GM18505 (cell line): ENCODE measurements at regions not wholly inside any gene's neighbourhood (a gene's known extent, or its start where the extent isn't known, plus 50 kb on each side); places are given as distances from the start of the nearest gene placed in this dataset.

ENCODE experiments used
- ATAC-seq: cut with Tn5 transposase; IDR thresholded peaks from one replicate; pipeline ENCODE4 v1.9.1; 2021; ENCODE audit not compliant: unreplicated experiment
- POLR2A ChIP-seq: IDR thresholded peaks from 4 replicates; pipeline ENCODE4 v1.6.1; 2011; ENCODE audit warnings: borderline replicate concordance; ENCODE audit not compliant: insufficient read depth, insufficient read length; ENCODE audit errors: extremely low read depth

- no peak for TF ChIP-seq POLR2A
These were observed 283.2 kb upstream of the LYPLAL1 start for GRCh38 chr1:218890451-218890850.

DNA sequence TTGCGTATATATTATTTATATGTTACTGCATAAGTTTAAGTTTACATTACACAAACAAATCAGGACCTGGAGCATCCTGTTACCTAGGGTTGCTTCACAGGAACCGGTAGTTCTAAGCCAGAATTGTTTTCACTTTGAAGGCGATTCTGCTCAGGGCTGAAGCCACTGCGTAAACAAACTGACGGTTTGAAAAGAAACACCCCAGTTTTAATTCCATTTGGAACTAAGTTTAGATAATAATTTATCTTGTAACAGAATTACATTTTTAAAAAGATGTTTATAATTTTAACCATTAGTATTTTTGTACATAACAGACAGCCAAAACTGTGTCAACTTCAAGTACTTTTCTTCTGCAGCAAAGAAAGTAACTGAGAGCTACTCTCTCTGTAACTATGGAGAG lies 282.1 kb upstream of the LYPLAL1 start:
- TF ChIP-seq POLR2A: no peak
- no peak for ATAC-seq

More at GRCh38 chr1:218890451-218890850, 283.2 kb upstream of the LYPLAL1 start:
- ATAC-seq: no peak

DNA sequence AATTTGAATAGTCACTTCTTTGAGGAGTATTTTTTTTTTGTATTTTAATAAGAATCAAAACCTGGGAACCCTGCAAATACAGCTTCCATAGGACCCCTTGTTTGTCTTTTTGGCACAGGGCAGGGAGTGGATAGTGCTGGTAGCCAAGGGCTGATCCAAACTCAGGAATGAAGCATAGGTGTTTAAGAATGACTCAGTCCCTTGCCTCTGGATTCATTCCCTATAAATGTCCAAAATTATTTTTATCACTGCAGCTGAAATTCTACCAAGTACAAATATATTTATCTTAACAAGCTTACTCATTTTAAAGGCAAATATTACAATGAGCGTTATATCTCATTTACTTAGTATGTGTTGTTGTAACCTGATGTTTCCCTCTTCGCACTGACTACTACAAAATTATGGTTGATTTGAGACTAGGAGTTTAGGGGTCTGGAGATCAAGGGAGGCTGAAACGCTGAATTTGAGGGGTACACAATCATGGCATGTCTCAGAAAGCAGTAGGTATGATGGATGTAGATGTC lies 278.6 kb upstream of the LYPLAL1 start:
- no peak for ATAC-seq
- TF ChIP-seq POLR2A: no peak

DNA sequence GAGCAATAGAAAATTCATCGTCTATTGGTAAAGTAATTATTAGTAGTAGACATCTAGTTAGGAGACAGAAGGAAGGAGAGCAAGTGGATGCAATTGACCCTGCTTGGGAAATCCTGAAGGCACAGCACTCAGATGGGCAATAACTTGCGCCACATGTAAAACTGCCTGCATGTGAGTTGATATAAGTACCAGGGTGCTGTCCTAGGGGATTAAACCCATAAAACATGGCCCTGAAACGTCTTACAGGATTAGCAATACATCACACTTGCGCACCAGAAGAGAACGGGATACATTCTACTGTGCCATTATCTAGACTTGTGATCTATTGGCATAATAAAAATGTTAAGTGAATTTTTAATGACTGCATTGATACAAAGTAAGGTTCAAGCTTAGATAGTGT lies 277.5 kb upstream of the LYPLAL1 start:
- no peak for TF ChIP-seq POLR2A
- no peak for ATAC-seq

- no peak for TF ChIP-seq POLR2A
- no peak for ATAC-seq
These were observed 274.8 kb upstream of the LYPLAL1 start for GRCh38 chr1:218898921-218899320.

- TF ChIP-seq POLR2A: no peak
- ATAC-seq: no peak
These were observed 273.1 kb upstream of the LYPLAL1 start for GRCh38 chr1:218900615-218901014.

DNA sequence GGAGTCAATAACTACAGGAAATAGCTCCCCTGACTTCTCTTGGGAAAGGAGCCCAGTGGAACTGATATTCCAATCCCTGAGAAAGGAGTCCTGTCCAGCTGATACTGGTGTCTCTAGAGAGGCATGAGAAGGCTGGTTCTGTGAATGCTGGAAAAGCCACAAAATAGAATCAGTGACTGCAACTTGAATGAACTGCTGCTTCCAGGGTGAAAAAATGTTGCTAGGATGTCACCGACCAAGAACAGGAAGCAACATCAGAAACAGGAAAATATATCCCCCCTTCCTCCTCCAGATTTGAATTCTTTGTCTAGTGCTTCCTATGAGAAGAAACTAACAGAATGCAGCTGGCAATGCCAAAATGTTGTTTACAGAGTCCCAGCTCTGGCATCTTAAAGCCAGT lies 269.3 kb upstream of the LYPLAL1 start:
- no peak for ATAC-seq

GRCh38 chr1:218916720-218917119 lies 257.0 kb upstream of the LYPLAL1 start:
- no peak for ATAC-seq

More for the DNA sequence above, 269.3 kb upstream of the LYPLAL1 start:
- TF ChIP-seq POLR2A: no peak

DNA sequence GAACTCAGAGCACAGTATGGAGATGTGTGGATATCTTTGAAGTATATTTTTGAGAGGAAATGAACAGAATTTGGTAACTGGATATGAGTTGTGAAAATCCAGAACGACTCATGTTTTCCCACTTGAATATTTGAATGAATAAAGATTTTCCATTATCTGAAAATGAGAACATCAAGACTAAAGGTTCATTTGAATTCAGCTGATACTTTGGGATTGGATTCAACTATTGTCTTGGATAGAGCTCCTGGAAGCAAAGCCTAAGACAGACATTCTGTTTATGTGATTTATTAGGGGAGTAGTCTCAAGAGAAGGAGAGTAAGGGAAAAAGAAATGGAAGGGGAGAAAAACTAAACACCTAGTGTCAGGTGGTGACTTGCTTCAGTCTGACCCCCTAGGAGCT lies 256.0 kb upstream of the LYPLAL1 start:
- ATAC-seq: no peak
- TF ChIP-seq POLR2A: no peak

More at GRCh38 chr1:218916720-218917119, 257.0 kb upstream of the LYPLAL1 start:
- TF ChIP-seq POLR2A: no peak

DNA sequence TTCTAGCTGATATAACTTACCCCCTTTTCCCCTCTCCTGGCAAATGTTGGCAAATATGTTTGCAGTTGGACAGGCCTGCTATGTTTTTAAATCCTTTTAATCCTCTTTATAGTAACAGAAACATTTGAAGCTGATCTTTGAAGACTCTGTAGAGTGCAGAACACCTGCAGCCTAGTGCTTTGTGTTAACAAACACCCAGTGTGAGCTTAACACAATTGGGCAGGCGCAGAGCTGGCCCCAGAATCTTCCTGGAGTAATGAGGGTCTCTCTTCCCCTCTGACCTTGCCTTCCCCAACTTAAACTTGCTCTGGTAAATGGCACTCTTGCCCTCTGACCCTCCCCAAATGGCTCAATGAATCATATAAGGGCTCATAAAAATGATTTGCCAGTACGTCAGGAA lies 247.9 kb upstream of the LYPLAL1 start:
- TF ChIP-seq POLR2A: no peak
- ATAC-seq: no peak

DNA sequence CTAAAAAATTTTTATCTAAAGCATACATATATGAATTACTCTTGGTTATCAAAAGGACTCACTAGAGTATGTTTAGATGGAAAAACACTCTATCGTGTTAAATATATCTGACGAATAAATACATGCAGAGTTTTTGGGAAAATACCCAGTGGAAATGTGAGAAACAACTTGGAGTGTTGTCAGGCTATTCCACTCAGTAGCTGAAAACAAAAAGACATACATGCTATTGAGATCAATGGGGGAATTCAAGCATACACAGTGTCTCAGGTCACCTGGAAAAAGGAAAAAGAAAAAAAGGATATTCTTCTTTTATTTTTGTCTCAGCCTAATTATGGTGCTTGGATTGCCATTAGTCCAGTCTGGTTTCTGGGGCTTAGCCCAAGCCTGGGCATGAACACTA lies 247.0 kb upstream of the LYPLAL1 start:
- no peak for ATAC-seq
- no peak for TF ChIP-seq POLR2A

- ATAC-seq: no peak
- TF ChIP-seq POLR2A: no peak
These were observed 243.7 kb upstream of the LYPLAL1 start for GRCh38 chr1:218930000-218930399.

DNA sequence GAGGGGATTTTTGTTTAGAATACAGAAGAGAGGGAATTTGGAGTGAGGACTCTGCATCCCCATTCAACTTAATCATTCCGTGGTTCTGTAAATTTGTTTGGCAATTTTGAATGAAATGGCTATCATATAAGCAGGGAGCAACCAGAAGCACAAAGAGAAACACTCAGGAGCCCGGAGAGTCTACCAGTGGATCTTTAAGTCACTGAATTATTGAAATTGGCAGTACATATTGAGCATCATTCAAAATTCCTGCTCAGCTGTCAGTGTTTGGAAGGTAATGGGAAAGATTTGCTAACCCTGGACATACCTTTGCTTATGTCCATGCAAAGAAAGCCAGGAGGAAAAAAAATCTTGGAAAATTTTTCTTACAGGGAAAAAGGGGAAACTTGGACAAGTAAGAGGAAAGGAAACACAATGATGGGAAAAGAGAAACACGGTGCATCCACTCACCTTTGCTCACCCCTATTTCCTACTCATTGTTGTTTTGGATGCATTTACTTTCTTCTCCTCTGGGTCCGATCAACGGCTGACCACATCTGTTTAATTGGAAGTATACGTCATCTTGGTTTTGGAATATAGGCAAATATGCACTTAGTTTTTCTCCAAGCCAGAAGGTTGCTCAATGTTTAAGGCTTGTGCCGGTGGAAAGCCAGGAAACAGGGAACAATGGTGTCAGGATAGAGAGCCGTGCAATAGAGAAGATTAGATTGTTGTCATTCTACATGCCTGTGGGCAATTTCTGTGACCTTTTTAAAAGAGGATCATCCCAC lies 243.0 kb upstream of the LYPLAL1 start:
- ATAC-seq: no peak
- TF ChIP-seq POLR2A: no peak

- ATAC-seq: no peak
- no peak for TF ChIP-seq POLR2A
These were observed 242.4 kb upstream of the LYPLAL1 start for GRCh38 chr1:218931324-218931723.
